ENCODE measurements at regions not wholly inside any gene's neighbourhood (a gene's known extent, or its start where the extent isn't known, plus 50 kb on each side); places are given as distances from the start of the nearest gene placed in this dataset.

- Histone ChIP-seq H3K36me3 (ENCODE audit: control insufficient read depth in 2 of 4, insufficient read depth in 4 of 4, low read length in 3 of 4) (no peaks in the 10 kb centered on the region), H3K9ac (replicated peaks in 1 of 4; ENCODE audit: extremely low read depth in 1 of 4, low read depth in 3 of 4, low read length in 3 of 4) (no peak overlapping the region), H4K8ac (ENCODE audit: extremely low read depth, insufficient read depth, low read length) (no peak overlapping the region), H3K23me2 (ENCODE audit: low read depth, low read length) (no peaks in the 10 kb centered on the region), H3K27me3 (replicated peaks in 1 of 4; ENCODE audit: control insufficient read depth in 3 of 4, extremely low read depth in 1 of 4, insufficient read depth in 3 of 4, low read length in 3 of 4) (no peaks in the 10 kb centered on the region), H3K79me2 (ENCODE audit: control insufficient read depth in 1 of 2, insufficient read depth in 2 of 2, low read length in 2 of 2) (no peaks in the 10 kb centered on the region), H3K79me1 (ENCODE audit: low read depth, low read length) (no peaks in the 10 kb centered on the region), H2BK5ac (ENCODE audit: low read depth, low read length) (no peak overlapping the region), H4K20me1 (replicated peaks in 1 of 2; ENCODE audit: control insufficient read depth in 1 of 2, insufficient read depth in 2 of 2, low read length in 2 of 2) (no peaks in the 10 kb centered on the region), H4K91ac (replicated peaks; ENCODE audit: insufficient read length, low read length) (no peak overlapping the region), H3K4me3 (ENCODE audit: extremely low read depth in 1 of 4, insufficient read depth in 2 of 4, low read depth in 3 of 4, low read length in 4 of 4) (no peak overlapping the region), H3K23ac (ENCODE audit: insufficient read length) (no peak overlapping the region), H4K5ac (ENCODE audit: insufficient read length, low read depth, low read length) (no peak overlapping the region), H2BK15ac (ENCODE audit: low read length) (no peak overlapping the region), H3K56ac (replicated peaks; ENCODE audit: insufficient read length, low read depth, low read length) (no peak overlapping the region), H3K4me1 (replicated peaks in 1 of 4; ENCODE audit: control insufficient read depth in 3 of 4, insufficient read depth in 4 of 4, low read length in 3 of 4) (no peaks in the 10 kb centered on the region; a peak in 1 of 7 replicates), H2AK5ac (ENCODE audit: low read depth, low read length) (no peak overlapping the region), H3K4me2 (ENCODE audit: insufficient read depth in 1 of 2, low read depth in 2 of 2, low read length in 2 of 2) (no peak overlapping the region), H2BK20ac (ENCODE audit: low read length) (no peak overlapping the region), H3K18ac (ENCODE audit: extremely low read depth, low read length) (no peak overlapping the region), H3K4ac (replicated peaks; ENCODE audit: insufficient read length, low read depth, low read length) (no peak overlapping the region), H3K27ac (ENCODE audit: low read depth, low read length) (no peak overlapping the region), H2BK120ac (replicated peaks; ENCODE audit: low read depth, low read length) (no peak overlapping the region), H3K9me3 (ENCODE audit: insufficient read depth in 2 of 2, low read depth in 1 of 2, low read length in 1 of 2) (no peaks in the 10 kb centered on the region), H2BK12ac (ENCODE audit: low read depth, low read length) (no peak overlapping the region), H2AFZ (ENCODE audit: low read length) (no peak overlapping the region), H3K14ac (ENCODE audit: insufficient read length) (no peak overlapping the region)
- POLR2A ChIA-PET (ENCODE audit: partially characterized antibody), result no interaction called here
- TF ChIP-seq ZNF274 (IDR thresholded peaks at IDR 0.05; ENCODE audit: borderline replicate concordance, extremely low read depth, low read length) (no peak), MAX (IDR thresholded peaks at IDR 0.05) (no peak), JUN (IDR thresholded peaks at IDR 0.05; ENCODE audit: low read depth, low read length) (no peak), NRF1 (IDR thresholded peaks at IDR 0.05; ENCODE audit: low read depth, low read length) (no peak), SUZ12 (IDR thresholded peaks at IDR 0.05; ENCODE audit: low read length) (no peak)
- FAIRE-seq (no peak), DNase-seq (ENCODE audit: low read depth in 1 of 2, low spot score in 2 of 2) (no peak)
- WGBS, 2 experiments (ENCODE audit: extremely low coverage in 1 of 2, insufficient coverage in 1 of 2, insufficient read length in 1 of 2, insufficient replicate concordance in 2 of 2, low coverage in 1 of 2, low lambda C conversion rate in 2 of 2, missing lambda C conversion rate in 1 of 2), result 87% methylated on average over 3 of the region's 3 CpGs; no CpG with 5 or more reads in 1 of the 2 experiments
- CTCF ChIA-PET (ENCODE audit: partially characterized antibody), result no interaction called here
These were observed 111.8 kb upstream of the IGF1 start for GRCh38 chr12:102592134-102592533.

Data from H1 (cell line).